HEK293T (cell line): ENCODE measurements at regions not wholly inside any gene's neighbourhood (a gene's known extent, or its start where the extent isn't known, plus 50 kb on each side); places are given as distances from the start of the nearest gene placed in this dataset.

ENCODE experiments used
- CTCF ChIA-PET: fragments of 350-600 bp; formaldehyde crosslinking; extraction: SDS; loops from one replicate; lab custom pipeline; 2021; ENCODE audit warnings: antibody characterized with exemption, inconsistent platforms; lab: Yijun Ruan, JAX
- POLR2A ChIA-PET: fragments of 350-600 bp; formaldehyde crosslinking; extraction: SDS; loops from one replicate; lab custom pipeline; 2020; ENCODE audit warnings: antibody characterized with exemption, inconsistent platforms; lab: Yijun Ruan, JAX
- DNase-seq: peaks from one replicate; pipeline ENCODE4 v3.0.0; 2012; ENCODE audit warnings: mixed read lengths; ENCODE audit errors: extremely low spot score
- ARNT ChIP-seq: fragments of 450-650 bp; IDR thresholded peaks from 2 replicates; pipeline ENCODE4 v1.6.1; 2017; ENCODE audit warnings: mild to moderate bottlenecking
- BHLHE40 ChIP-seq: fragments of 450-650 bp; IDR thresholded peaks from 2 replicates; pipeline ENCODE4 v1.6.1; 2016; ENCODE audit warnings: mild to moderate bottlenecking, moderate library complexity, borderline replicate concordance
- CTBP1 ChIP-seq: fragments of 450-650 bp; IDR thresholded peaks from 2 replicates; pipeline ENCODE4 v1.6.1; 2016; ENCODE audit warnings: borderline replicate concordance
- ELF4 ChIP-seq: fragments of 450-650 bp; IDR thresholded peaks from 2 replicates; pipeline ENCODE4 v1.6.1; 2017; ENCODE audit warnings: antibody characterized with exemption
- FOXA1 ChIP-seq: fragments of 450-650 bp; IDR thresholded peaks from 2 replicates; pipeline ENCODE4 v1.6.1; 2016; ENCODE audit warnings: mild to moderate bottlenecking
- FOXK2 ChIP-seq: fragments of 450-650 bp; IDR thresholded peaks from 2 replicates; pipeline ENCODE4 v1.6.1; 2016; ENCODE audit warnings: mild to moderate bottlenecking
- FOXM1 ChIP-seq: fragments of 450-650 bp; IDR thresholded peaks from 2 replicates; pipeline ENCODE4 v1.6.1; 2017; ENCODE audit warnings: mild to moderate bottlenecking, borderline replicate concordance
- HDGF ChIP-seq: fragments of 450-650 bp; IDR thresholded peaks from 2 replicates; pipeline ENCODE4 v1.6.1; 2017; ENCODE audit warnings: antibody characterized with exemption, borderline replicate concordance
- L3MBTL2 ChIP-seq: fragments of 450-650 bp; conservative IDR thresholded peaks from 2 replicates; pipeline ENCODE4 v1.6.1; 2016; ENCODE audit warnings: mild to moderate bottlenecking
- LEF1 ChIP-seq: fragments of 450-650 bp; IDR thresholded peaks from 2 replicates; pipeline ENCODE4 v1.6.1; 2017; ENCODE audit warnings: mild to moderate bottlenecking, borderline replicate concordance
- NFRKB ChIP-seq: fragments of 450-650 bp; IDR thresholded peaks from 2 replicates; pipeline ENCODE4 v1.6.1; 2016; ENCODE audit warnings: mild to moderate bottlenecking, moderate library complexity
- SP1 ChIP-seq: fragments of 450-650 bp; IDR thresholded peaks from 2 replicates; pipeline ENCODE4 v1.6.1; 2017
- SUZ12 ChIP-seq: fragments of 450-650 bp; IDR thresholded peaks from 2 replicates; pipeline ENCODE4 v1.6.1; 2016; ENCODE audit warnings: mild to moderate bottlenecking
- TARDBP ChIP-seq: fragments of 450-650 bp; IDR thresholded peaks from 2 replicates; pipeline ENCODE4 v1.6.1; 2016
- ZNF384 ChIP-seq: fragments of 450-650 bp; IDR thresholded peaks from 2 replicates; pipeline ENCODE4 v1.6.1; 2016
- TF ChIP-seq, protein P1 (sequence below): fragments of 450-650 bp; IDR thresholded peaks from 2 replicates; pipeline ENCODE4 v1.6.1; 2016

DNA sequence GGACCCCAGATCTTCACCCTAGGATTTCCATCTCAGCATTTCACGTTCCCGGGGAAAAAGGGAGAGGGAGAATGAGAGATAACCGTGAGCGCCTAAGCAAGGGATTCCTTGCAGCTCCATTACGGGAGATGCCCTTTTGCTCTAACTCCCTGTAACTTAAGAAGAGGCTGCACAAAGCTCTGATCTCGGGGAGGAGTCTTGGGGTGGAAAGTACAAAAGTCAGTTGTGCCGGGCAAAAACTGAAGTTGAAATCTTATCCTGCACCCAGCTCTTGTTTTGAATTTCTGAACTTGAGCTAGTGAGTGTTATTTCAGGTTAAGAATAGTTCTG lies 256.4 kb upstream of the SOX21 start:
- POLR2A ChIA-PET, result interaction anchor here (0.6 kb wide), 1 partner anchor 186 kb away, joined by 3 read pairs; no protein-coding TSS in a partner anchor
- CTCF ChIA-PET, result interaction anchor here (0.7 to 1.3 kb wide), 2 partner anchors 15 to 253 kb away, joined by 3 read pairs; no protein-coding TSS in a partner anchor
- TF ChIP-seq FOXM1 (no peak), CTBP1 (no peak), FOXK2 (no peak), HDGF (no peak), ZNF384 (no peak), ELF4 (no peak), SUZ12 (no peak), L3MBTL2 (no peak), BHLHE40 (no peak)
- TF ChIP-seq, protein P1, sequence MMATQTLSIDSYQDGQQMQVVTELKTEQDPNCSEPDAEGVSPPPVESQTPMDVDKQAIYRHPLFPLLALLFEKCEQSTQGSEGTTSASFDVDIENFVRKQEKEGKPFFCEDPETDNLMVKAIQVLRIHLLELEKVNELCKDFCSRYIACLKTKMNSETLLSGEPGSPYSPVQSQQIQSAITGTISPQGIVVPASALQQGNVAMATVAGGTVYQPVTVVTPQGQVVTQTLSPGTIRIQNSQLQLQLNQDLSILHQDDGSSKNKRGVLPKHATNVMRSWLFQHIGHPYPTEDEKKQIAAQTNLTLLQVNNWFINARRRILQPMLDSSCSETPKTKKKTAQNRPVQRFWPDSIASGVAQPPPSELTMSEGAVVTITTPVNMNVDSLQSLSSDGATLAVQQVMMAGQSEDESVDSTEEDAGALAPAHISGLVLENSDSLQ, result no peak
- no peak for DNase-seq

DNA sequence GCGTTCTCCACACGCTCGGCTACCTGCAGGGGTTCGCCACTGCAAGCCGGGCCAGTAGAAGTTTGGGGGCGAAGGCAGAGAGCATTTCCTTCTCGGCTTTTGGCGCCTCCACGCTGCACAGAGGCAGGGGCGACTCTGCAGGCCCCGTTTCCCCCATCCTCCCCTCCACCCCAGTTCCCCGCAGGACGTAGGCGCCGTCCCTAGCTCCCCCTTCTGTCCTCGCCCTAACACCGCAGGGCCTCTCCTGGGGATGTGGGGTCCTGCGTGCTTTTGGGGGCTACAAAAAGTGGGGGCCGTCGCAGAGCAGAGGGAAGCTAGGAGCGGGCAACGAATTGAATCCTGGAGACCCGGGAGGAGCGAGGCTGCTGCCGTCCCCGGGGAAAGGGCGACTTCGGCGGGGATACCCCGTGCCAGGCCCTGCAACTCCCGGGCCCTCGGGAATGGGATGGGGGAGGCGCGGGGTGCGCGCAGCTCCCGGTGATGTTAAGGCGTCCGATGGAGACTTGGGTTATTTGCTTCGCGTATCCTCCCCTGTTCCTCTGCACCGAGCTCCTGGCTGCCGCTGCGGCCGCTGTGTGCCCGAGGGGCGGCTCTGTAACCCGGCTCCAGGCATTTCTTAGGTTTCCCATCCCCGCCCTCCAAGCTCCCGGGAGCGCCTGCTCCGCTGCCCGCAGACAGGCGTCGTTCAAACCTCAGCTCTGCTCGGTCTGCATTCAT lies 255.9 kb upstream of the SOX21 start:
- CTCF ChIA-PET, result interaction anchor here (0.6 to 1.3 kb wide), 5 partner anchors 11 to 410 kb away, joined by 3 read pairs; no protein-coding TSS in a partner anchor
- peak; percentile 55 for DNase-seq
- POLR2A ChIA-PET, result interaction anchor here (0.6 to 0.8 kb wide), 2 partner anchors 186 to 676 kb away, joined by 3 read pairs; partner anchors contain the start of gene DZIP1
- TF ChIP-seq L3MBTL2 (peak; percentile 68), FOXA1 (no peak)

DNA sequence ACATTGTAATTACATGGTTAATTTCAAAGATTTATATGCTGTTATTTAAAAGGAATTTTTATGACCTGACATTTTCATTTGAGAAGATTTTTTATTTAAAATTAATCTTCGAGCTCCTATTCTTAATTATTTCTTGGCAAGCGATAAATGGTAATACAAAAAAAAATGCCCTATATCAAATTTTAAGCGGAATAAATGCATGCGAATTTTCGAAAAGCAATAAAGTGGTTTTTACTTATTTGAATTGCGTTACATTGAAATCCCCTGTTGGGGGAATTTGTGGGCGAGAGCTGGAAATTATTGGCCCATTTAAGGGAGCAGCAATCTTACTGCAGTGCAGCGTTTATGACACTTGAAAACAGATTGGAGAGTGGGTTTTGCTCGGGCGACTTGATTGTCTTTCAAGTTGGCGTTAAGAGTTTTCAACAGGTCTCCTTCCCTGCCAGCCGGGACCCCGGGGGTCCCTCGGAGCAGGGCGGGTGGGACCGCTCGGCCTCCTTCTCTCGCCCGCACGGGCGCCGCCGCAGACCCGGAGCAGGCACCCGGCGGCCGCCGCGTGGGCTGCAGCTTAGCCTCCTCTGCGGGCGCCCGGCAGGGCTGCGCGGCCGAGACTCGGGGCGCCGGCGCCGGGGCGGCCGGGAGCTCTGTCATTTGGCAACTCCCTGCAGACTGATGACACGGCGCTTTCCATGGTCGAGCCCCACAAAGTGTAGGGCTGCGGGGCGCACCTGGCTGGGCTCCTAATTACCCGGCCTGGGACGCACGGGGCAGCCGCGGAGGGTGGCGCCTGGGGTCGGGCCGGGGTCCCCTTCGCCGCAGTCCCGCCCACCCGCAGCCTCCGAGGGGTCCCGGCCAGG lies 255.1 kb upstream of the SOX21 start:
- DNase-seq, result peak; percentile 51
- POLR2A ChIA-PET, result interaction anchor here (0.8 kb wide), 1 partner anchor 677 kb away, joined by 3 read pairs; the partner anchor contains the start of gene DZIP1
- CTCF ChIA-PET, result interaction anchor here (0.6 to 1.3 kb wide), 6 partner anchors 10 to 136 kb away, joined by 3 read pairs; no protein-coding TSS in a partner anchor
- TF ChIP-seq SP1 (no peak), HDGF (no peak), TARDBP (no peak), L3MBTL2 (no peak), SUZ12 (no peak), ZNF384 (no peak), CTBP1 (no peak), ELF4 (no peak), NFRKB (no peak), FOXK2 (no peak), ARNT (no peak)

DNA sequence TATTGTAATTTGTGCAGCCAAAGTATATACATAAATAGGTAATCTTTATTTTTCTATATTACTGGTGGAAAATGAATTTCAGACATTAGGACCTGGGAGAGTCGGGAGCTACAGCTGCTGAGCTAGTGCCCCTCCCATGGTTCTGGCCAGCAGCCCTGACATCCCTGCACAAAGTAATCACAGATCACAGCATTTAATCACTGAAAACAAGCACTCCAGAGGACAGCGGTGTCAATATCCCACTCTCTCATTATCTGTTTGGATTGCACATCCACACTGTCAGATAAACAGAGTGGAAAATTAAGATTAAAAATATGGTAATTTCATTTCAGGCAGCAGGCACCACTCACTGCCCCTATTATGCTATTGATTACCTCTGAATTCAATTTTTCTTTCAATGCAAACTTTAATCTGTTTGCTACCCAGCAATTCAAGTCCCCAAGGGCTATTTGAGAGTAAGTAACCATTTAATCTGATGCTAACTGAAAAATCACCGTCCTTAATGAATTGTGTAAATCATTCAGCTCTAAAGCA lies 254.1 kb upstream of the SOX21 start:
- TF ChIP-seq ARNT, result no peak
- TF ChIP-seq LEF1, result no peak
- no peak for TF ChIP-seq L3MBTL2
- TF ChIP-seq, protein P1, result no peak
- TF ChIP-seq HDGF, result no peak
- no peak for TF ChIP-seq TARDBP
- TF ChIP-seq FOXA1, result no peak
- no peak for TF ChIP-seq CTBP1
- no peak for TF ChIP-seq FOXM1
- no peak for TF ChIP-seq SUZ12
- TF ChIP-seq SP1, result no peak
- CTCF ChIA-PET, result interaction anchor here (1.1 kb wide), 1 partner anchor 18 kb away, joined by 3 read pairs; no protein-coding TSS in a partner anchor
- POLR2A ChIA-PET, result no interaction called here
- DNase-seq, result no peak

DNA sequence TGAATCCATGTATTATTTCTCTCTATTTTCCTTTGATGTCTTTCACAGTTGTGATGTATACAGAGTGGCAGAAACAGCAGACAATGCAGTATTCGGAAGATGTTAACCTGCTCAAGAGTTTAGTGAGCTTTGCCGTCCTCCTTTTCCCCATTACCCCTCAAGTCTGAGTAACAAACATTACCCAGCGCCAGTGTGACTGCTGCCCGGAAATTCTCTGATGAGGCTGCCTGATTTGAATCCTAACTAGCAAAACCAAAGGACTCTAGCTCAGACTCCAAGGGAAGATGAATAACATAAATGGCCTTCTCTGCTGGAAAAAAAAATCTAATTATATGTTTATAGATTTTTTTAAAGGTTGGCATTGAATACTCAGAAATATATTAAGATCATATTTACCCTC lies 247.3 kb upstream of the SOX21 start:
- TF ChIP-seq NFRKB, result no peak
- no peak for TF ChIP-seq HDGF
- TF ChIP-seq BHLHE40, result no peak
- TF ChIP-seq ARNT, result no peak
- TF ChIP-seq ZNF384, result no peak
- TF ChIP-seq ELF4, result no peak
- no peak for TF ChIP-seq FOXA1
- no peak for TF ChIP-seq TARDBP
- no peak for DNase-seq
- POLR2A ChIA-PET, result no interaction called here
- CTCF ChIA-PET, result interaction anchor here (0.6 kb wide), 1 partner anchor 172 kb away, joined by 3 read pairs; no protein-coding TSS in a partner anchor

DNA sequence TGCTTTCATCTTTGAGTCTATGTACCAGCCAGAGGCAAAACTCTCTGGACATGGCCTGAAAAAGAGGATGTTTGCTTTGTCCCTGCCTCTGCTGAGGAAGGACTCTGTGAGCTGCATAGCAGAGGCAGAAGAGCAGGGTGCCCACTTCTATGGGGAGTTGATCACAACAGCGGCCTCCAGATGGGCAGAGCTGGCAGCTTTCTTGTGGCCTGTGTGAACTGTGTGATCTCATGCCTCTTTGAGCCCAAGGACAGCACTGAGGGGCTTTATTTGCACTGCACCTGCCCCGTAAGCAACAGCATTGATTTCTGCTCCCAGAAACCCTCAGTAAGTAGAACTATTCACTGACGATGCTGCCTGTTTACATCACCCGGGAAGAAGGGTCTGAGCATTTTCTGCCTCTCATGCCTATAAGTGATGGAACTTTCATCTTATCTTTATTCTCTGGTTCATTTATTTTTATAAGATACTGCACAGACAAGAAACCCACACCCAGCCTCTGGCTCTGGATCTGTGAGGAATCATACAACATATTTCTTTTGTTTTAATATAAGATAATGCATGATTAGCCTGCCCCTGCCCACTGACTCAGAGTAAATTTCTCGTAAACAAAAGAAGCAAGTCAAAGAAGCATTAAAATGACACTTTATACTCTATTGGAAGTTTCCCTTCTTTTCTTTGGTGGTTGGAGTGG lies 244.2 kb upstream of the SOX21 start:
- DNase-seq, result no peak
- ChIA-PET CTCF (interaction anchor here (1.0 kb wide), 1 partner anchor 11 kb away, joined by 3 read pairs; no protein-coding TSS in a partner anchor), POLR2A (no interaction called here)
- TF ChIP-seq SUZ12, result no peak
- TF ChIP-seq, protein P1, result no peak
- TF ChIP-seq BHLHE40, result no peak
- no peak for TF ChIP-seq LEF1
- no peak for TF ChIP-seq TARDBP
- no peak for TF ChIP-seq FOXM1
- TF ChIP-seq L3MBTL2, result no peak
- no peak for TF ChIP-seq FOXA1
- TF ChIP-seq ARNT, result no peak
- TF ChIP-seq HDGF, result no peak
- no peak for TF ChIP-seq ZNF384
- no peak for TF ChIP-seq FOXK2
- TF ChIP-seq CTBP1, result no peak
- TF ChIP-seq NFRKB, result no peak
